IPS-18c (cell line): ENCODE measurements at regions not wholly inside any gene's neighbourhood (a gene's known extent, or its start where the extent isn't known, plus 50 kb on each side); places are given as distances from the start of the nearest gene placed in this dataset.

Source experiments
- H3K4me3 ChIP-seq: 2 replicates; pipeline ENCODE4 v1.7.0; 2013; ENCODE audit warnings: low read depth, mild to moderate bottlenecking, low read length, moderate library complexity; ENCODE audit not compliant: insufficient read depth
- H3K9me3 ChIP-seq: one replicate; pipeline ENCODE4 v1.6.1; 2013; ENCODE audit warnings: mild to moderate bottlenecking, low read length, moderate library complexity; ENCODE audit not compliant: control insufficient read depth, insufficient read depth

GRCh38 chr2:217103752-217104545 lies 244.1 kb upstream of the TNP1 start:
- no peak overlapping the region for H3K4me3 ChIP-seq
- H3K9me3 ChIP-seq, result no peaks in the 10 kb centered on the region

- no peak overlapping the region for H3K4me3 ChIP-seq
Measured at GRCh38 chr2:217102956-217103355, 243.1 kb upstream of the TNP1 start.

GRCh38 chr2:217101972-217102371 lies 242.1 kb upstream of the TNP1 start:
- H3K4me3 ChIP-seq, result no peak overlapping the region
- no peaks in the 10 kb centered on the region for H3K9me3 ChIP-seq

More at GRCh38 chr2:217102956-217103355, 243.1 kb upstream of the TNP1 start:
- H3K9me3 ChIP-seq, result no peaks in the 10 kb centered on the region

DNA sequence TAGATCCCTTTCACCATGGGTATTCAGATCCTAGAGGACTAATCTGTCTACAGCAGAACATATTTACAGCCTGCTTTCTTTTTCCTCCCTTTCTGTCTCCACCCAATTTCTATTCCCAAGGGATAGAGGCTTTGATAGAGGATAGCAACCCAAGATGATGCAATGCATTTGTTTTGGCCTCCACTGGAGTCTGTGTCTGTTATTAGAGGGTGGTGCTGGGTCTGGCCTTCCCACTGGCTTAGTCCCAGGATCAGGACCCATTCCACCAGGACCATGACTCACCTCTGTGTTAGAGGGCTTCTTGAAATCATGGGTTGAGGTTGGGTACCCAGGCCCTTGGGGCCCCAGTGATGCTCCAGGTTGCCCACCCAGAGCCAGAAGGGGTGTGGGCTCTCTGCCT lies 239.7 kb upstream of the TNP1 start:
- no peak overlapping the region for H3K4me3 ChIP-seq
- H3K9me3 ChIP-seq, result no peaks in the 10 kb centered on the region

DNA sequence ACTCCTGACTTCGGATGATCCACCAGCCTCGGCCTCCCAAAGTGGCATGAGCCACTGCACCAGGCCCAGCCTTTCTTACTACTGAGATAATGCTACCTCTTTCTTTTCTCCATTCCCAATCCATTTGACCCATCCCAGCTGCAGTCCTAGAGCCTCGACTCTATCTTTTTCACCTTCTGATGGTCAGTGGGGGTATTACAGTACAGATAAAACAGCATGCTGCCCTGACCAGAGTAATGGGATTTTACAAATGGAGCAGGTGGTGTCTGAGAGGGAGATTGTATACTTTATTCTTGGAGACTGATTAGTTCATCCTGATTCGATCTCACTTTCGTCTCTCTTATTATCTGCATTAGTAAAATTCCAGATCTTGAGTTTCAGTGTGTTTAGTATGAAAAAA lies 238.6 kb upstream of the TNP1 start:
- Histone ChIP-seq H3K4me3 (no peak overlapping the region), H3K9me3 (peaks cover 2% of the 10 kb centered on the region)

DNA sequence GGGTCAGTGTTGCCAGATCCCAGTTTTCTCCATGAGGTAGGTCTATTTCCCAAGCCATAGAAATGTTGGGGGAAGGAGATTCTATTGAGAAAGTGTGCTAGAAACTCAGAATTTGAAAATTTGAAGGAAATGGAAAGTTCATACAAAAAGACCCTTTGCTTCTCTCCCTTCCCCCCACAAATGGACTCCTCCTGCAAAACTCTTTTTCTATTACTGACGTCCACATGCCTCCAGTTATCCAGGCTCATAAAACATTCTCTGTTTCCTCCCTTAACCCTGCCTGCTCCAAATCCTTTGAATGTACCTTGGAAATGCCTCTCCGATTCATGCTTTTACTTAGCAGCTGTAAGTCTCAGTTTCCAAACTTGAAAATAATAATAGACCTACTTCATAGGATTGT lies 237.5 kb upstream of the TNP1 start:
- Histone ChIP-seq H3K4me3 (no peak overlapping the region), H3K9me3 (peaks cover 2% of the 10 kb centered on the region)

GRCh38 chr2:217096474-217097225 lies 236.8 kb upstream of the TNP1 start:
- Histone ChIP-seq H3K9me3 (peaks cover 2% of the 10 kb centered on the region), H3K4me3 (no peak overlapping the region)

GRCh38 chr2:217095511-217096205 lies 235.8 kb upstream of the TNP1 start:
- Histone ChIP-seq H3K4me3 (no peak overlapping the region), H3K9me3 (peaks cover 2% of the 10 kb centered on the region)

DNA sequence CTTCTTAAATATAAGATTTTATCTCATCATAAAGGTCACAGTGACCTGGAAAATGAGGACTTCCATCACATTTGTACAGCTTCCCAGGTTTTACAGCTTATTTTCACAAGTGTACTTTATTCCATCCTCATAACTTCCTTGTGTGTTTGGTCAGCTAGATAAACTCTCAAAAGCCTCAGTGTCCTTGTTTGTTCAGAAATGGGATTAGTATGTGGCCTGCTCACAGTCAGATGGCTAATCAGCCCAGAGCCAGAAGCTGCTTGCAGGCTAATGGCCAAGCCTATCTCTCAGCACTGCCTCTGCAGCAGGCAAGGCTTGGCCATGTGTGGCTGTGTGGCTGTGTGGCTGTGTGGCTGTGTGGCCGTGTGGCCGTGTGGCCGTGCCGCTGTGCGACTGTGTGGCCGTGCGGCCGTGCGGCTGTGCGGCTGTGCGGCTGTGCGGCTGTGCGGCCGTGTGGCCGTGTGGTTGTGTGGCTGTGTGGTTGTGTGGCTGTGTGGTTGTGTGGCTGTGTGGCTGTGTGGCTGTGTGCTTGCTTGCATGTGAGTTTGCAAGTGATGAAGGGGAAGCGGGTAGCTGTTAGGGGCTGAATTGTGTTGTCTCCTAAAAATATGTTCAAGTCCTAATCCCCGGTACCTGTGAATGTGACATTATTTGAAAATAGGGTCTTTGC lies 233.0 kb upstream of the TNP1 start:
- H3K9me3 ChIP-seq, result peaks cover 2% of the 10 kb centered on the region
- H3K4me3 ChIP-seq, result no peak overlapping the region

DNA sequence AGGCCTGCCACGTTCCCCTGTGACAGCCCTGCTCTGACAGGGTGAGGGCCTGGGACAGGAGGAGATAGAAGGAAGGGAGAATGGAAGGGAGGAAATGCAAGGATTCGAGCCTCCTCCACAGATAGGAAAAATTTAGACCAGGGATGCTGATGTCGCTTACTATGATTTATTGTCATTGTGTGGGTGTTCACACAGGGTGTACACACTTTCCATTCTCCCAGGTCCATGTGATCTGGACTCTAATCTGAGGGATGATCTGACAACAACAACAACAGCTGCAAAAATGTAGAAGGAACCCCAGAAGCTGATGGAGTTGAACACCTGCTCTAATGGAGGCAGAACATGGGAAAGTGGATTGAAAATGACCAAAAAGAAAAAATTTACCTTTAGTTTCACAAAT lies 231.7 kb upstream of the TNP1 start:
- Histone ChIP-seq H3K9me3 (peaks cover 2% of the 10 kb centered on the region), H3K4me3 (no peak overlapping the region)

DNA sequence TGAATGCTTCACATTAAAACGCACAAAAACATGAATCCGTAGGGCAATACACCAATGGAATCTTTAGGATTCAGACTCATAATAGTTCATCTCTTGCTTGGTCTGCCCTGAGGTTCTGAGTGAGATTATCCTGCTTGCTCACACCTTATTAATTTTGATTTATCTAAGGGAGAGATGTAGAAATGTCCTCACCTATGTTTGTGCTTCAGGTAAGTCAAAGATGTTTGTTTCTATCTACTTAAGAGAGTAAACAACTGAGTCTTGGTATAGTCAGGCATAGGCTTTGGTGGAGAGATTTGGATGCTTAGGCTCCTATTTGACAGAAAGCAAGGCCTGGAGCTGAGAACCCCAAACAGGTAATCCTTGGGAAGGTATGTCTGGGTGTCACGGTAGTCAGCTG lies 231.0 kb upstream of the TNP1 start:
- H3K4me3 ChIP-seq, result no peak overlapping the region
- H3K9me3 ChIP-seq, result peaks cover 2% of the 10 kb centered on the region

DNA sequence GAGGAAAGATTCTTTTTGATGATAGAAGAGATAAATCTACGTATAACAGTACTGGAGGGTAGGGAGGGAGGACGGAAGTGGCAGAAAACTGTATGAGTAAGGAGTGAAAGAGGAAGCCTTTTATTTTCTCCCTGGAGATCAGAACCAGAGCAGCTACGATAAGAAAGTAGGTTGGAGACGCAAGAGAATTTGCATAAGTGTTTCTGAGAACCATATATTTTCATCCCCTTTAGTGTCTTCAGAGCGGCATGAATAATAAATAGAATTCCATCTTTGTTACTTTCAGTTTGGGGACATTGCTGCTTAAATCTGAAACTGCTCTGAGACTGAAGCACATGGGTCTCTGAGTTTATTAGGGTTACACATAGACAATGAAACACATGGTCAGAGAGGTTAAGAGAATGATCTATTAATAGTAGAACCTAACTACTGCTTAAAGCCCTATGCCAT lies 230.2 kb upstream of the TNP1 start:
- peaks cover 2% of the 10 kb centered on the region for H3K9me3 ChIP-seq
- H3K4me3 ChIP-seq, result no peak overlapping the region

GRCh38 chr2:217086718-217087117 lies 226.9 kb upstream of the TNP1 start:
- Histone ChIP-seq H3K4me3 (no peak overlapping the region), H3K9me3 (no peaks in the 10 kb centered on the region)

DNA sequence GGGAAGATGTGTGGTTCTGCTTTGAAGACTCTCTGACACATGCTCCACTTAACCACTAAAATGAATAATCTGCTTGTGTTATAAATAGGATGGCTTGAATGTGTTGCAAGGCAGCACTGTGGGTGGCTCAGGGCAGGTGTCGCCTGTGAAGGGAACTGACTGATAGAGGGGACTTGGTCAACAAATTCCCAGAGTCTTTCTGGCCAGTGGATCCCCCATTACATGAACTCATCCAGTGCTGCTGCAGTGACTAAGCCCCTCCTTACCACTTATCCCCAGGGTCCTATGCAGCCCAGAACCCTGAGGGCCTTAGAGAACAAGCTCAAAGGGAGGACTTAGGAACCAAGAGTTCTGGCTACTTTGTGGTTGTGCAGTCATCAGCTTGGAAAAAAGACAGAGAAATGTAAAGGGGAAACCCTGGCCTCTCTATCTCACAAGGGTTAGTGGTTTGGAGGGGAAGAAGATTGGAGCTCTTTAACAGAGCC lies 226.2 kb upstream of the TNP1 start:
- Histone ChIP-seq H3K4me3 (no peak overlapping the region), H3K9me3 (no peaks in the 10 kb centered on the region)

- no peak overlapping the region for H3K4me3 ChIP-seq
- H3K9me3 ChIP-seq, result no peaks in the 10 kb centered on the region
Measured at GRCh38 chr2:217085543-217085942, 225.7 kb upstream of the TNP1 start.

DNA sequence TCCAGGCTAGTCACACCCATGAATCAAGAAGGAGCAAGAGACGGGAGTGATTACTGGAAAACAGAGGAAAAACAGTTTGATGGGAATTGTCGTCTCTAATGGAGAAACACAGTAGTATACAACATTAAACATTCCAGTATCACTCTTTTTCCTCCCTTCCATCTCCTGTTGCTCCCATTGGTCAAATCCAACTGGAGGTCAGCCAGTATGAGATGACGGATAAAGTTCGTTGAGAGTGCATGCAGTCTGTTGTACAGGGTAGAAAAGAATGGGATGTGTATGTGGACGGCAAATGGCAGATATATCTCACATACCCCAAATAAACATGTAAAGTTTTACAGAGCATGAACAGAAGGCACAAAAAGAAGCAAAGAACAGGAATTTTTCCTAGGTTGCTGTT lies 221.9 kb upstream of the TNP1 start:
- Histone ChIP-seq H3K4me3 (no peak overlapping the region), H3K9me3 (no peaks in the 10 kb centered on the region)

- Histone ChIP-seq H3K4me3 (no peak overlapping the region), H3K9me3 (no peaks in the 10 kb centered on the region)
Measured at GRCh38 chr2:217079165-217079564, 219.3 kb upstream of the TNP1 start.
